ENCODE measurements at regions not wholly inside any gene's neighbourhood (a gene's known extent, or its start where the extent isn't known, plus 50 kb on each side); places are given as distances from the start of the nearest gene placed in this dataset.

DNA sequence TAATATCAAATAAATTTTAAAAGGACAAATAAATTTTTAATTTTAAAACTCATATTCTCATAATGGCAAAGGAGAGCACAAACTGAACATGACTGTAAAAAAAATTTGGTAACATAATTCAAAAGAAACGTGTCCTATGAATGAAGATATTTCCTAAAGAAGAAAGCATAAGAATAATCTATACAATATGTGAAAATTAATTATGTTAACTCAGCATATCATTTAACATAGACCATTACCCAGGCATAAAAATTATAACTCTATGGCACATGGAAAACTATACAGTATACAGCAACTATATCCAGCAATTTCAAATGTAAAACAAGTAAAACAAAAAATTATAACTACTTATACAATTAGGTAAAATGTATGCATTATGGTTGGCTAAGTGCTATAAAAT is 288.1 kb downstream of the SUCLG1 start:
- TF ChIP-seq CTCF (IDR thresholded peaks at IDR 0.05; ENCODE audit: low read length) (no peak), EZH2phosphoT487 (IDR thresholded peaks at IDR 0.05; ENCODE audit: low read length) (no peak)
